Pancreas (tissue), 10 donors: ENCODE measurements at regions not wholly inside any gene's neighbourhood (a gene's known extent, or its start where the extent isn't known, plus 50 kb on each side); places are given as distances from the start of the nearest gene placed in this dataset.

Experiments
- ATAC-seq, 4 donors: fragments of 200-7000 bp; cut with Tn5 transposase; one replicate each; pipeline versions ENCODE4 v1.8.0 to v1.9.1; 2020; ENCODE audit warnings: mild to moderate bottlenecking in 4 of 4, moderate library complexity in 4 of 4
- DNase-seq, 6 donors: peaks; one replicate each; pipeline ENCODE4 v3.0.0-alpha.2; 2020
- FAIRE-seq: peaks from 2 replicates; lab custom pipeline; 2012; peaks lifted over from hg19 to GRCh38; lab: Jason Lieb, UNC
- H3K27ac ChIP-seq, 4 donors: fragments of 200-600 bp; sonication (generic); 1 replicate in 3 of 4; 2 replicates in 1 of 4; pipeline versions ENCODE4 v1.5.0 to v1.8.0; 2020
- H3K27me3 ChIP-seq, 4 donors: fragments of 200-600 bp; one replicate each; pipeline ENCODE4 v1.8.0; 2021
- H3K36me3 ChIP-seq, 3 donors: fragments of 200-600 bp; sonication (generic) in 1 of 3; one replicate each; pipeline versions ENCODE4 v1.5.0 to v1.8.0; 2020 to 2021
- H3K4me1 ChIP-seq, 3 donors: fragments of 200-600 bp; one replicate each; pipeline ENCODE4 v1.8.0; 2021
- H3K4me3 ChIP-seq, 4 donors: fragments of 200-600 bp; sonication (generic) in 2 of 4; one replicate each; pipeline versions ENCODE4 v1.5.0 to v1.8.0; 2020 to 2021
- H3K9me3 ChIP-seq, 4 donors: fragments of 200-600 bp; one replicate each; pipeline ENCODE4 v1.8.0; 2021
- WGBS, 2 donors: extraction: QIAGEN DNeasy Blood & Tissue Kit; methylation state at CpG; one replicate each; pipeline ENCODE4 v1.1.7; 2013; 5-methylcytosine and 5-hydroxymethylcytosine counted together
- intact Hi-C, 3 donors: fragments of 100-400 bp; cut with DNase I; formaldehyde crosslinking; loops; one replicate each; pipeline versions ENCODE4 v1.11.1 to v1.14.2; 2022
- TF ChIP-seq, protein P1 (sequence below), 4 donors: fragments of 200-600 bp; sonication (generic) in 3 of 4; IDR thresholded peaks; one replicate each; pipeline versions ENCODE4 v1.5.0 to v1.8.0; 2021; ENCODE audit warnings: antibody characterized with exemption in 4 of 4
- donor health status: healthy with polysubstance abuse.
- donor health status: DM: no; HTN: no; CAD: no; lungs with moderate emphysema.
- donor health status: DM: no; HTN: no; CAD: no.
- donor health status: control.
- donor health status: control.
- donor health status: Bipolar disorder and iron deficiency.
- donor health status: DM: yes; HTN: yes; CAD: no.
- donor health status: DM: no; HTN: no; CAD: no.
- donor health status: DM: no; HTN: no; CAD: no.
- donor health status: DM: yes; HTN: yes; CAD: no.

DNA sequence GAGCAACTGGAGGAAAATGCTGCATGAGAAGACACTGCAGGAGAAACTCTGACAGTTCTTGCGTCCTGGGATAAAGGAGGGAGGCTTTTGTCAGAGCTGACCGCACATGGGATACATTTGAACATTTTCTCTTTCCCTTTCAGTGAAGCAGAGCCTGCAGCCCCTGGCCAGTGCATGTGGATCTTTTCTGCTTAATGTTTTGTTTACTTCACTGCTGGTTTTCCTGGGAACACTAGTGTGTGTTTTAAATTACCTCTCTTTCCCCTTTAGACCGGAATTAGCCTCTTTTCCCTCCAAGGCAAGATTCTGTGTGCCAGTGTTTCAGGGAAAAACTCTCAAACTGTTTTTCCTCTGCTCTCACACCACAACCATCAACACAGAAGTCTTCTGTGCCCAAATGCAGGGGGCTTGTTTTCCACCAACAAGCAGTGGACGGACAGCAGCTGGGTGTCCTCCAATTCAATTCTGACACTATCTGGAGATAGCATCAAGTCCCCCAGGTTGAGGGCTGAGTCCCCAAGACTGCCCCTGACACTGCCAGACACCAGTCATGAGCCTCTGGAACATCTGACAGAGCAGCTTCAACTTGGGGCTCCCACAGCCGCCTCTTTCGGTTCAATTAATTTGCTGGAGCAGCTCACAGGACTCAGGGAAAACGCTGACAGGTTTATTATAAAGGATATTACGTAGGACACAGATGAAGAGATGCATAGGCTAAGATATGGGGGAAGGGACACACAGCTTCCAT lies 136.2 kb downstream of the RHOU start:
- TF ChIP-seq, protein P1, sequence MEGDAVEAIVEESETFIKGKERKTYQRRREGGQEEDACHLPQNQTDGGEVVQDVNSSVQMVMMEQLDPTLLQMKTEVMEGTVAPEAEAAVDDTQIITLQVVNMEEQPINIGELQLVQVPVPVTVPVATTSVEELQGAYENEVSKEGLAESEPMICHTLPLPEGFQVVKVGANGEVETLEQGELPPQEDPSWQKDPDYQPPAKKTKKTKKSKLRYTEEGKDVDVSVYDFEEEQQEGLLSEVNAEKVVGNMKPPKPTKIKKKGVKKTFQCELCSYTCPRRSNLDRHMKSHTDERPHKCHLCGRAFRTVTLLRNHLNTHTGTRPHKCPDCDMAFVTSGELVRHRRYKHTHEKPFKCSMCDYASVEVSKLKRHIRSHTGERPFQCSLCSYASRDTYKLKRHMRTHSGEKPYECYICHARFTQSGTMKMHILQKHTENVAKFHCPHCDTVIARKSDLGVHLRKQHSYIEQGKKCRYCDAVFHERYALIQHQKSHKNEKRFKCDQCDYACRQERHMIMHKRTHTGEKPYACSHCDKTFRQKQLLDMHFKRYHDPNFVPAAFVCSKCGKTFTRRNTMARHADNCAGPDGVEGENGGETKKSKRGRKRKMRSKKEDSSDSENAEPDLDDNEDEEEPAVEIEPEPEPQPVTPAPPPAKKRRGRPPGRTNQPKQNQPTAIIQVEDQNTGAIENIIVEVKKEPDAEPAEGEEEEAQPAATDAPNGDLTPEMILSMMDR (IDR thresholded peaks at IDR 0.05): no peak
- no peaks in the 10 kb centered on the region for H3K9me3 ChIP-seq
- FAIRE-seq (no peak), DNase-seq (no peak), ATAC-seq (no peak)
- 82 to 83% methylated on average over 8 of the region's 8 CpGs for WGBS, 2 donors
- no peaks in the 10 kb centered on the region for H3K27me3 ChIP-seq
- H3K36me3 ChIP-seq: no peaks in the 10 kb centered on the region
- no peaks in the 10 kb centered on the region for H3K4me1 ChIP-seq
- H3K4me3 ChIP-seq: no peak overlapping the region
- no peak overlapping the region for H3K27ac ChIP-seq
- intact Hi-C loops: no loop called here

DNA sequence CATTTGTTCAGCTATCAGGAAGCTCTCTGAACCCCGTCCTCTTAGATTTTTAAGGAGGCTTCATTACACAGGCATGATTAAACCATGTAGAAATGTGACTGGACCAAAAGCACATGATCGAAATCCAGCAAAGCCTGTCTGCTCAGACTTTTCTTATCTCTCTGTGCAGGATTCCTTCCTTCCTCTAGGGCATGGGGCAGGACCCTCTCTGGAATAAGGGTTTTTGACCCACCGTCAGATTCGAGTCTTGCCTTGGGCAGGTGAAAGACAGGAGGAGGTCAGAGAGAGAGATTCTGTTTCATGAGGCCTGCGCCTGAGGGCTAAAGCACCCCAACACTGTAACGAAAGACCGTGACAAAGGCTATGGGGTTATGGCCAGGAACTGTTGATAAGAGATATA lies 136.8 kb downstream of the RHOU start:
- Histone ChIP-seq H3K36me3 (no peaks in the 10 kb centered on the region), H3K9me3 (no peaks in the 10 kb centered on the region), H3K27me3 (no peaks in the 10 kb centered on the region), H3K4me1 (no peaks in the 10 kb centered on the region), H3K27ac (no peak overlapping the region), H3K4me3 (no peak overlapping the region)
- 82 to 85% methylated on average over 7 of the region's 7 CpGs for WGBS, 2 donors
- intact Hi-C loops: no loop called here
- DNase-seq (no peak), ATAC-seq (no peak), FAIRE-seq (no peak)
- TF ChIP-seq, protein P1 (IDR thresholded peaks at IDR 0.05): no peak

DNA sequence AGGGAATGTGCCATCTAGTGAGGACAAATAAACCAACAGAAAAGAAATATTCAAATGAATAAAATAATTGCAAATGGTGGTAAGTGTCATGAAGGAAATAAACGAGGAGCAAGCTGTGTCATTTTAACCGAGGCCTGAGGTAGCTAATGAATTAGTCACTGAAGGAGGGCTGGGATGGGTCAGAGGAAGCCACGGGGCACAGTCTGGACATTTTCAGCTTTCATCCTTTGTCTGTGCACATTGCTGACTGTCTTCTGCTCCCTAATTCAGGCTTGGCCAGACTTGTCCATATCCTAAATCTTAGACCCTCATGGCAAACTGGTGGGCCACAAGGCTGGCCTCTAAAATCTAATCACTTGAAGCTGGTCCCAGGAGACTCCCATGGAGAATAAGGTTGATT lies 138.4 kb downstream of the RHOU start:
- no peak for DNase-seq

DNA sequence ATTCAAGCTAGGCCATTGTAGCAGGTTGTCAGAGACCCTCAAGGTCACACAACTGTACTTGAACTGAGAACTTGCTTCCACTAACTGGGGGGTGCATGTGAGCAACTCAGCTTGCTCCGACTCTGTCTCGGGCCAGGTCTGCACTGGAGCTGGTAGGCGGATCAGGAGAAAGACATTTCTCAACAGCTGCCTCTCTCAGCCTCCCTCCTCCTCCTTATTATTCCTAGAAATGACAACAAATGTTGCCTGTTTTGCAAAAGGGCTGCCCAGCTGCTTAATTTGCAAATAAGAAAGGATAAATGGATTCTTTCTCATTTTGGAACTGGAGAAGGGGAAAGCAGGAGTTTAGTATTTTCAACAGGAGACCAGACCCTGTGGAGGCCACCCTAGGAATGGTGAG lies 140.5 kb downstream of the RHOU start:
- 91 to 92% methylated on average over 3 of the region's 3 CpGs for WGBS, 2 donors
- ATAC-seq: peak in 1 of 4 donors; percentile 37
- Histone ChIP-seq H3K9me3 (no peaks in the 10 kb centered on the region), H3K4me1 (no peaks in the 10 kb centered on the region), H3K4me3 (no peak overlapping the region), H3K27me3 (no peaks in the 10 kb centered on the region), H3K36me3 (no peaks in the 10 kb centered on the region), H3K27ac (no peak overlapping the region)
- intact Hi-C loops: no loop called here
- TF ChIP-seq, protein P1 (IDR thresholded peaks at IDR 0.05): no peak
- no peak for DNase-seq
- no peak for FAIRE-seq

More for the DNA sequence above, 138.4 kb downstream of the RHOU start:
- Histone ChIP-seq H3K27ac (no peak overlapping the region), H3K36me3 (no peaks in the 10 kb centered on the region), H3K9me3 (no peaks in the 10 kb centered on the region), H3K4me1 (no peaks in the 10 kb centered on the region), H3K27me3 (no peaks in the 10 kb centered on the region), H3K4me3 (no peak overlapping the region)
- no peak for ATAC-seq
- TF ChIP-seq, protein P1 (IDR thresholded peaks at IDR 0.05): no peak
- WGBS, 2 donors: 72 to 73% methylated on average over 3 of the region's 3 CpGs
- FAIRE-seq: no peak
- intact Hi-C loops: no loop called here

DNA sequence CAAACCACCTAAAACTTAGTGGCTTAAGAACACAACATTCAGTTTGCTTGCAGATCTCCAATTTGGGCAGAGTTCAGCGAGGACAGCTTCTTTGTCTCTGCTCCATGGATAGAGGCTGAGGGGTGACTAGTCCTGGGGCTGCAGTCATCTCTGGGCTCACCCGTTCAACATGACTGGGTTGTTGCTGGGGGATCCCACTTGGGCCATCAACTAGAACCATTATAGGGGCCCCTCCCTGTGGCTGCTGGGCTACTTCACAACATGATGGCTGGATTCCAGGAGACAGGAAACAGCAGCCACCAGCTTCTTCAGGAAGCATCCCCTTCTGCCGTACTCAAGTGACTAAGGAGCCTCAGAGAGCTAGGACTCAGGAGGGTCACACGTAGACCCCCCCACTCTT lies 140.9 kb downstream of the RHOU start:
- H3K27ac ChIP-seq: no peak overlapping the region
- no peak for DNase-seq

More for the DNA sequence above, 140.9 kb downstream of the RHOU start:
- intact Hi-C loops: no loop called here
- TF ChIP-seq, protein P1 (IDR thresholded peaks at IDR 0.05): no peak
- no peaks in the 10 kb centered on the region for H3K9me3 ChIP-seq
- FAIRE-seq (no peak), ATAC-seq (no peak)
- no peaks in the 10 kb centered on the region for H3K27me3 ChIP-seq
- no peaks in the 10 kb centered on the region for H3K4me1 ChIP-seq
- 81 to 85% methylated on average over 4 of the region's 4 CpGs for WGBS, 2 donors
- H3K36me3 ChIP-seq: no peaks in the 10 kb centered on the region
- H3K4me3 ChIP-seq: no peak overlapping the region
